Progenitor cell of endocrine pancreas (in vitro differentiated cells): ENCODE measurements at regions not wholly inside any gene's neighbourhood (a gene's known extent, or its start where the extent isn't known, plus 50 kb on each side); places are given as distances from the start of the nearest gene placed in this dataset.
A peak's percentile ranks its signal among the peaks of the same experiment; 100 is the strongest.

ENCODE experiments used
- DNase-seq: peaks from one replicate; pipeline ENCODE4 v3.0.0; 2021; ENCODE audit warnings: low spot score; ENCODE audit not compliant: unreplicated experiment
- H3K27ac Mint-ChIP-seq: 2 replicates; pipeline ENCODE4 v1.8.0; 2021; ENCODE audit warnings: mild to moderate bottlenecking, moderate library complexity, mixed read lengths
- H3K27me3 Mint-ChIP-seq: 2 replicates; pipeline ENCODE4 v1.8.0; 2021; ENCODE audit warnings: mixed read lengths
- H3K36me3 Mint-ChIP-seq: 2 replicates; pipeline ENCODE4 v1.8.0; 2022; ENCODE audit warnings: mixed read lengths; ENCODE audit not compliant: insufficient read depth
- H3K4me1 Mint-ChIP-seq: 2 replicates; pipeline ENCODE4 v1.8.0; 2021; ENCODE audit warnings: low read depth, mixed read lengths
- H3K4me3 Mint-ChIP-seq: 2 replicates; pipeline ENCODE4 v1.8.0; 2021; ENCODE audit warnings: low read depth, mild to moderate bottlenecking, moderate library complexity, mixed read lengths
- H3K9me3 Mint-ChIP-seq: 2 replicates; pipeline ENCODE4 v1.8.0; 2021; ENCODE audit warnings: low read depth, mixed read lengths
- TF ChIP-seq, protein P1 (sequence below): fragments of 200-600 bp; sonication (generic); IDR thresholded peaks from one replicate; pipeline ENCODE4 v1.5.0; 2021; ENCODE audit warnings: antibody characterized with exemption, mild to moderate bottlenecking; ENCODE audit not compliant: unreplicated experiment

DNA sequence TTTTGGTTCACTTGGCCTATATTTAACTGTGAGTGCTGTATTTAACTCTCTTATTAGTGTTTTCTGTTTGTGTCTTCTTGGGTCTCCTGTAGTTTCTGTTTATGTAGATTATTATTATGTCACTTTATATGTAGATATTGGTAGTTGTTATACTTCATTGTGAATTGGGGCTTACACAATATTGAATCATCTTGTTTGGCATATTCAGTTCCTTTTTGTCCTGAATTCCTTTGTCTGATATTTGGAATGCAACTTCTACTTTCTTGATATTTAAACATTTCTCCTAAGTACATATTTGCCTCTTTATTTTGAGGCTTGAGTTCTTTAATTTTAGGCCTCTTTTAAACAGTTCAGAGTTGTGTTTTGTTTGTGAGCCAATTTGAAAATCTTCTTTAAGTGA lies 544.8 kb upstream of the ADGRL3 start:
- no peak overlapping the region for H3K4me3 Mint-ChIP-seq
- TF ChIP-seq, protein P1, sequence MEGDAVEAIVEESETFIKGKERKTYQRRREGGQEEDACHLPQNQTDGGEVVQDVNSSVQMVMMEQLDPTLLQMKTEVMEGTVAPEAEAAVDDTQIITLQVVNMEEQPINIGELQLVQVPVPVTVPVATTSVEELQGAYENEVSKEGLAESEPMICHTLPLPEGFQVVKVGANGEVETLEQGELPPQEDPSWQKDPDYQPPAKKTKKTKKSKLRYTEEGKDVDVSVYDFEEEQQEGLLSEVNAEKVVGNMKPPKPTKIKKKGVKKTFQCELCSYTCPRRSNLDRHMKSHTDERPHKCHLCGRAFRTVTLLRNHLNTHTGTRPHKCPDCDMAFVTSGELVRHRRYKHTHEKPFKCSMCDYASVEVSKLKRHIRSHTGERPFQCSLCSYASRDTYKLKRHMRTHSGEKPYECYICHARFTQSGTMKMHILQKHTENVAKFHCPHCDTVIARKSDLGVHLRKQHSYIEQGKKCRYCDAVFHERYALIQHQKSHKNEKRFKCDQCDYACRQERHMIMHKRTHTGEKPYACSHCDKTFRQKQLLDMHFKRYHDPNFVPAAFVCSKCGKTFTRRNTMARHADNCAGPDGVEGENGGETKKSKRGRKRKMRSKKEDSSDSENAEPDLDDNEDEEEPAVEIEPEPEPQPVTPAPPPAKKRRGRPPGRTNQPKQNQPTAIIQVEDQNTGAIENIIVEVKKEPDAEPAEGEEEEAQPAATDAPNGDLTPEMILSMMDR: no peak
- H3K27ac Mint-ChIP-seq: no peak overlapping the region
- DNase-seq: no peak
- peaks cover under 1% of the 10 kb centered on the region for H3K4me1 Mint-ChIP-seq
- H3K27me3 Mint-ChIP-seq: peaks cover 53% of the 10 kb centered on the region
- no peaks in the 10 kb centered on the region for H3K36me3 Mint-ChIP-seq
- H3K9me3 Mint-ChIP-seq: peaks cover 3% of the 10 kb centered on the region

DNA sequence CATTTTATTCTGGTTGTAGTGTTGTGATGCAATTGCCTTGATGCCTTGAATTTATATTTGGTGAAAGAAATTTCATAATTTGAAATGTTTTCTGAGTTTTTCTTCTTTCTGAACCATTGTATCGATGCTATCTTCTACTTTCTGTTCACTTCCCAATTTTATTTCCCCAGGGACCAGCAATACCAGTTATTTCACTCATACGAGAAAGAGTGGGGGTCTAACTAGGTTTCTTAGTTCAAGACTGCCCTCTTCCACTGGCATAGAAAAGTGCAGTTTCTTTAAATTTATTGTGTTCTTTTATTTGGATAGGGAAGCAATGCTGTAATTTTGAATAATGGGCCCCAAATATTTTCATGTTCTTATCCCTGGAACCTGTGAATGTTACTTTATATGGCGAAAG lies 544.0 kb upstream of the ADGRL3 start:
- H3K36me3 Mint-ChIP-seq: no peaks in the 10 kb centered on the region
- no peak overlapping the region for H3K4me3 Mint-ChIP-seq
- DNase-seq: no peak

DNA sequence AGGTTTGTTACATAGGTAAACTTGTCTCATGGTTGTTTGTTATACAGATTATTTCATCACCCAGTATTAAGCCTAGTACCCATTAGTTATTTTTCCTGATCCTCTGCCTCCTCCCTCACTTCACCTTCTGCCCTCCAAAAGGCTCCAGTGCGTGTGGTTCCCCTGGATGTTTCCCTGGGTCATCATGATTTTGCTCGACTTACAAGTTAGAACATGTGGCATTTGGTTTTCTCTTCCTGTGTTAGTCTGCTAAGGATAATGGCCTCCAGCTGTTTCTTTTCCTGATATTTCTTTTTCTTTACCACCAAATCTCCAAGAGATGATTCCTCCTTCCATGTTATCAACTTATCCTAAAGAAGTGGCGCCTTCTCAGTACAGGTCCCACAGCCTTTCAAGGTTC lies 543.1 kb upstream of the ADGRL3 start:
- Mint-ChIP-seq H3K9me3 (peaks cover 3% of the 10 kb centered on the region), H3K4me3 (no peak overlapping the region), H3K27ac (no peak overlapping the region), H3K27me3 (peaks cover 51% of the 10 kb centered on the region), H3K36me3 (no peaks in the 10 kb centered on the region), H3K4me1 (no peaks in the 10 kb centered on the region)
- TF ChIP-seq, protein P1: no peak
- DNase-seq: no peak

More for the DNA sequence above, 544.0 kb upstream of the ADGRL3 start:
- H3K27ac Mint-ChIP-seq: no peak overlapping the region
- peaks cover 53% of the 10 kb centered on the region for H3K27me3 Mint-ChIP-seq
- no peaks in the 10 kb centered on the region for H3K4me1 Mint-ChIP-seq
- TF ChIP-seq, protein P1: peak; percentile 28
- H3K9me3 Mint-ChIP-seq: peaks cover 3% of the 10 kb centered on the region

DNA sequence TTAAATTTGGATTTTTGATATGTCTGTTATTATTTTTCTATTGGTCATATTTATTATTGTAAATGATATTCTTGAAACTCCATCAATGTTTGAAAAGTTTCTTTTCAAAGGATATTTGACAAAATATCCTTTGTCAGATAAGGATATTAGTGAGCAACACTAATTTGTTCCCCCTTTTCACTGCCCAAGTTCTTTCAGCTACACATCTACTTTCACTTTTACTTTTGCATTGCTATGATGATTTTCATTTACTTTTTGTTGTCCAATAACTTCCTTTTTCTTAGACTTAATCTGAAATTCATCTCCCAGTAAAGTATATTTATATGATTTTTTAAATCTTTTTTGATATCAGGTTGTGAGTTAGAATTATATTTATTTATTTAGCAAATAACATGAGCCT lies 542.3 kb upstream of the ADGRL3 start:
- no peak for DNase-seq
- no peaks in the 10 kb centered on the region for H3K4me1 Mint-ChIP-seq
- peaks cover 48% of the 10 kb centered on the region for H3K27me3 Mint-ChIP-seq
- no peak overlapping the region for H3K27ac Mint-ChIP-seq
- H3K4me3 Mint-ChIP-seq: no peak overlapping the region
- H3K36me3 Mint-ChIP-seq: no peaks in the 10 kb centered on the region
- TF ChIP-seq, protein P1: no peak
- peaks cover 3% of the 10 kb centered on the region for H3K9me3 Mint-ChIP-seq

DNA sequence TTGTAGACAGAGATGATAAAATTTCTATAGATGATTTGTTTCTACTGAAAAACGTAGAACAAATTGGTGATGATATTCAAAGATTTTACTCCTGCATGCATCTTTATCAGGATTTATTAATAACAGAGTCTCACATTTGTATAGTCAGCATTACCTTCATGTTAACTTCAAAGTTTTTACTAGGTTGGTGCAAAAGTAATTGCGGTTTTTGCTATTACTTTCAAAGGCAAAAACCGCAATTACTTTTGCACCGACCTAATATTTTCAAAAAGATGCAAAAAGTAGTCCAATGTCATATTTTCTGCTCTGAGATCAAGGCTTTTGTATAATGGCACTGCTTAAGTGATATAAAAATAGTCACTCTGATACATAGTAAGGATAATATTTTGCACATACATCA lies 536.4 kb upstream of the ADGRL3 start:
- Mint-ChIP-seq H3K4me3 (no peak overlapping the region), H3K36me3 (no peaks in the 10 kb centered on the region), H3K27ac (no peak overlapping the region), H3K4me1 (no peaks in the 10 kb centered on the region), H3K9me3 (peaks cover 3% of the 10 kb centered on the region), H3K27me3 (peaks cover 18% of the 10 kb centered on the region)
- TF ChIP-seq, protein P1: no peak
- DNase-seq: no peak
